Brain pericyte (primary cell): ENCODE measurements at regions not wholly inside any gene's neighbourhood (a gene's known extent, or its start where the extent isn't known, plus 50 kb on each side); places are given as distances from the start of the nearest gene placed in this dataset.
"Not testable (repeated sequence)": the region's sequence is repeated elsewhere in the genome, so short reads cannot be mapped to it uniquely, and the experiment has no call there.

Experiments
- DNase-seq: peaks from one replicate; pipeline ENCODE4 v3.0.0-alpha.2; 2012; ENCODE audit warnings: low read depth, low spot score

DNA sequence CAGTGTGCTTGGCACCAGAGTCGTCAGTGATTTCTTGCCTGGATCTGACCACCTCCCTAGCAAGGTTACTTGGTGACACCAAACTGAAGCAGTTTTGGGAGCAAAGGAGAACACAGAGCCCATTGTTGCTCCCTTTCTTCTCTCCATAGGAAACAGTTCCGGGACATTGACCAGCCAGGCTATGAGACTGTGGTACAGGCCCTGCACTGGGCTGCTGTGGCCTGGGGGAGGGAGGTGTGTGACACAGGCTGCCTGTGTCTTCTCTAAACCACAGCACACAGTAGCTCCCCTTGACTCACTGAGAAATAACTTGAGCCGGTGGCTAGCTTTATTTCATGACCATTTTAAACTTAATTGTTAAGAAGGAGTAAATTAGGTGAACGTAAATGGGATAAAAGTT is 214.8 kb upstream of the UBL3 start:
- DNase-seq = no peak

DNA sequence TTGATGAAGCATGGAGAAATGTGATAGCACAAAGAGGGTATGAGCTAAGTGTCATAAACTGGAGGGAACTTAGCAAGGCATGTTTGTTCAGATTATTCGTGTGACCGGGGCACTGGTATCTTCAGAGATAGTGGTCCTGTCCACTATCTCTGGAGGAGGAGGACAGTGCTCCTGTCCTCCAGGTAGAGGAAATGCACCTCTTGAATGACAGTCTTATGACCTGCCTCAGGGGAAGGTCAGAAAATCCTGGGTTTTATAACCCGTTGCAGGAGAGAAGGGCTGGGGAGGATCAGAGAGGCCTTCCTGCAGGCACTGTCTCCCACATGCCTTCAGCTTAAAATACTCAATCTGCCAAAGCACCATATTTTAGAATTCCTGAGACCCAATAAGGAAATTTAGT is 213.5 kb upstream of the UBL3 start:
- no peak for DNase-seq

DNA sequence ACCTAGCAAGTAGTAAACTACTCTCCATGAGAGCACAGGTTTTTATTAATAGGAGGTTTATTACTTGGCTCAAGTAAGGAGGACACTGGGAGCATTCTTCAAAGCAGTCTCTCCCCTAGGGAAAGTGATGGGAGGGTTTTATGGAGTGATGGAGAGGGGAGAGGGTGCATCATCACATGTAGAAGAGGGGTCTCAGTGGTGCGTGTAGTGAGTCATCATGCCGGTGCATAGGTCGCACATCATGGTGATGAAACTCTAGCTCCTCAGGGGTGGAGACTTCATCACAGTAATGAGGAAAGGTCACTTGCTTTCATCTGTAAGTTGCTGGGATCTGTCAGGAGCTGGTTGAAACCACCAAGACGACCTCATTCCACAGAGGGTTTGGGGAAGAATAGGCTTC is 210.8 kb upstream of the UBL3 start:
- no peak for DNase-seq

DNA sequence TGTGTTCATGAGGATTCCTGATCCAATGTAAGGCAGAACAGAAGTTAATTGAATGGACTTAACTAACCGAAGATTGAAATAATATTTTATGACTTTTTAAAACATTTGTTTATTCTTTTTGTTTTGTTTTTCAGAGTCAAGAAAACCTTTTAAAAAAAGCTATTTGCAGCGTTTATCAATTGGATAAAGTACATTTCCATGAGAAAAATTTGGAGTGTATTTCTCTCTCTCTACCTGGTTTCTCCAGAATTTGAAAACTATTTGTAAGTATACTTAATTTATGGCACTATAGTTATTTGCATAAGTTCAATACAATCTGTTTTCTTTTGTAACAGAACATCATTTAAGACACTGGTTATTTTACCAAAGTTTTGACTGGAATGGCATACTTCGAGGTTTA is 208.0 kb upstream of the UBL3 start:
- DNase-seq = no peak

DNA sequence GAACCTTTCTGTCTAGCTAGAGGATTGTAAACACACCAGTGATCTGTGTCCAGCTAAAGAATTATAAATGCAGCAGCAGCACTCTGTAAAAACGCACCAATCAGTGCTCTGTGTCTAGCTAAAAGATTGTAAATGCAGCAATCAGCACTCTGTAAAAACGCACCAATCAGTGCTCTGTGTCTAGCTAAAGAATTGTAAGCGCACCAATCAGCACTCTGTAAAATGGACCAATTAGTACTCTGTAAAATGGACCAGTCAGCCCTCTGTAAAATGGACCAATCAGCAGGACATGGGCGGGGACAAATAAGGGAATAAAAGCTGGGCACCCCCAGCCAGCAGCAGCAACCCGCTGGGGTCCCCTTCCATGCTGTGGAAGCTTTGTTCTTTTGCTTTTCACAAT is 204.1 kb upstream of the UBL3 start:
- DNase-seq = not testable (repeated sequence)

DNA sequence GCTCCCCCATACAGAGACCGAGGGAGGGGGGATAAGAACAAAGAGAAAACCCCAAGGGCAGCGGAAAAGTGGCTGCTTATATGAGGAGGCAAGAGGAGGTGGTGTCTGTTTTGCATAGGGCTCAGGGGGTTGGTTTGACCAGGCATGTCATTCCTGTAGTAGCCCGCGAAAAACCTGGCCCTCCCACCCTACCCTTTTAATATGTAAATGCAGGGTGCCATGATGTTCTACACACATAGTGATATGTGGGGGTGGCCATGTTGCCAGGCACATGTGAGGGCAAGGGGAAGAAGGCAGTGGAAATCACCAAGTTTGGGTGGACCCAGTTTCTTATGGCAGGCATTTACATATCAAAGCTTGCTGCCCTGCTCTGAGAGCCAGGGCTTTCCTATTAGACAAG is 203.5 kb upstream of the UBL3 start:
- DNase-seq = no peak

DNA sequence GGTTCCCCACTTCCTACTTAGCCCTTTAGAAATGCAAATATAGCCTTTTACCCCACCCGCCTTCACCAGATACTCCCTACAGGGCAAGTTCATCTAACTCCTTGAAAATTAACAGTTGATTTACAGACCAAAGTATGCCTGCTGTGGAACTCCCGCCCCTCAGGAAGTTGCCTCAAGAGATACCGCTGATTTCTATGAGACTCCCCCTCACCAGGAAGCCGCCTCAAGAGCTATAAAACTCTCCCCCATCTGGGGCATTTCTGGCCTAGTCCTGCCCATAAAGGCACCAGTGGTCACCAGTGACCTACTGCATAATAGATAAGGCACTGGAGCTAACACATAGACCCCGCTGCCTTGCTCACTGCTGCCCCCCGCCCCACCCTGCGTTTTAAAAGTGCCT is 201.7 kb upstream of the UBL3 start:
- no peak for DNase-seq

DNA sequence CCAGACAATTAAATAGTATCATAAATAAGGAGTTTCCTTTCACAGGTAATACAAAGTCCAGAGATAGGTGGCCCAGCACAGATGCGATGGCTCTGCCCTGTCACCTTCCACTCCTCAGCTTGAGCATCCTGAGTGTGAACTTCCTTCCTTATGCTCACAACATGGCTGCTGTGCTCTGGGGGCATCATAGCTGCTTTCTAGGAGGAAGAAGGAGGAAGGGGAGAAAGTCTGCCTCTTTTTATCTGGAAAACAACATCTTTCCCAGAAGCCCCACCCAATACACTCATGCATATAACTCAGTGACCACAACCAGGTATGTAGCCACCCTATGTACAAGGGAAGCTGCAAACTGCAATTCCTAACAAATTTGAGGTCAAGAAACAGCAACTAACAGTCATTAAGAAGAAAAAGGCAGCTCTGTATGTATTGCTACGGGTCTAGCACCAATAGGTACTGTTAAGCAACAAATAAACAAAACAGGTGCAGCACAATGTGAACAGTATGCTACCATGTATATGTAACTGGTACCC is 201.2 kb upstream of the UBL3 start:
- DNase-seq = no peak

DNA sequence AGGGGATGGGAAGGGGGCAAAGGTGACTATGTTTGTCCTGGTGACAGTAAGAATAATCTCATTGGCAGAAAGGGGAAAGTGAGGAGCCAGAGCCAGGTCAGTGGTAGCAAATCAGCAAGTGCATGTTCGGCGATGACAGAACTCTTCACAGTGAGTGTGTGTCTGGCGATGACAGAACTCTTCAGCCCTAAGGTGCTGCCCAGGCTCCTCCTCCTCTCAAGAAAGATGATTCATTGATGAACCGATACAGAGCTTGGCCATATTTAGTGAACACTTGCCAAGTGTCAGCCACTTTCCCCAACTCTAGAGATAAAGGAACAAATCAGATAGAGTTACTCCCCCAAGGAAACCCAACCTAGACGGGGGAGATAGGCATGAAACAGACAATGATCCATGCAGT is 199.3 kb upstream of the UBL3 start:
- no peak for DNase-seq

DNA sequence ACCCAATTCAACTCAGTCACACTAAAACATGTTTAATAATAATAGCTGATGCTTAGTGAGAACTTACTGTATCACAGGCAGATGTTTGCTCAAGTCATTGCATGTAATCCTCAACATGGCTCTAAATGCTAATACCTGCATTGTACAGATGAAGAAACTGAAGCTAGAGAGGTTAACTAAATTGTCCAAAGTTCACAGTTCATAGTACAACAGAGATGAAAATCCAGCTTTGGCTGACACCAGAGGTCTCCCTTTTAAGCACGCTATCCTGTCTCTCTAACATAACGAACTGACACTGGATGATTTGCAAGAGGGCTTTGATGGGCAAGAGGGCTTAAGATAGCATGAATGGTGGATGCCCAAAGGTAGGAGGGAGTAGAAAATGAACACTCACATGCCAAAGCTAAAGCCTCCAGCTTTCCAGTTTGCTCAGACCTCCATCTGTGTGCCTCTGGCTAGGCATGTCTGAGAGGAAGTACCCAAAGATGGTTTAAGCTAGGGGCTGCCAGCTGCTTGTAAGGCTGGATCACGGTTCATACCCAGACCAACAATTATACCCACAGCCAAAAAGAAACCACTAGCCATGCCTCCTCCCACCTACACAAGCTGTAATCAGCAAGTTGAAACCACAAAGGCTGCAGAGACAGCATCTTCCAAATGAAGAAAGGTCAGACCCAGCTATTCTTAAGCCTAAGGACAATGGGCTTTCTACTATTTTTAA is 196.9 kb upstream of the UBL3 start:
- DNase-seq = no peak

DNA sequence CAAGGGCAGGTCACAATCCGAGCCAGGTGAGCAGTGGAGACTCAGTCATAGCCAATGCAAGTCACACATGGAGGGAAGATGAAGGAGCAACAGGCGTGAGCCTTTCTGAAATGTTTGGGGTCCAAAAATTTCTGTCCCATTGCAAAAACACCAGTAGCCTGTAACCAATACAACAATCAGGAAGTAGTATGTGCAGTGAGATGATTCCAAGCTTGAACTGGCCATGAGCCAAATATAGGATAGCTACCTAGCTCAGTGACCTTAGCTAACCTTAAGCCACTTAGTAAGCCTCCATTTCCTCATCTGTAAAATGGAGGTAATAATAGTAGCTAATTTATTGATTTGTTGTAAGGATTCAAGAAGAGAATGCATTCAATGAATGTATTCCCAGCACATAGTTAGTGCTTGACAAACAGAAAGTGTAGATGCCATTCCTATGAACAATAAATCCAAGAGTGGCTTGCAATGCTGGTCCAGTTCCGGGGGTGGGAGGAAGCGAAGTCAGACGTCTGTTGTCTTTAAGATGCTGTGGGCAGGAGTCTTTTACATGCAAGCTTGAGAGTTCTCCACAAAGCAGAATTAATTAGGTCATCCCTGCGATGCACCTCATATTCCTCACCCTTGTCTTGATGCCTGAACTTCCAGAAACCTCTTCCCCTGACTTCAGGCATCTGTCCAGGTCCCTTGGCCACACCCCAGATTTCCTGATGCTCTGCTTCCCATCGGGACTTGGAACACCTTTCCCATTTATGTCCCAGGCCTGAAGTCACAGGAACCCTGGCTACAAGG is 195.7 kb upstream of the UBL3 start:
- DNase-seq = no peak

DNA sequence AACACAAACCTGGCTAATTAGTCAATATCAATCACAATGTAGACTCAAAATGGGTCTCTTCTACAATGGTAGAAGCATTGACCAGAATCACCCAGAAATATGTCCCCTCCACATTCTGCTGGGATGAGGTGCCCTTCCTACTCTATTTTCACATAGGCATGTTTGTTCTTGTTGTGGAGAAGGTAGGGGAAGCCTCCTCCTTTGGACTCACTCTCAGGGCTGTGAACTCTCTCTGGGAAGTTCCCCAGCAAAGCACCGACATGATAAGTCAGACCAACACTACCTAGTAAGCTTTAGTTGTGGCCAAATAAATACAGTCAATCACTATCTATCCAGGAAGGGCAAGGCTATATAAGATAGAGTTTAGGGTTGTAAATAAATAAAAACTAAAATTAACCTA is 194.5 kb upstream of the UBL3 start:
- no peak for DNase-seq

DNA sequence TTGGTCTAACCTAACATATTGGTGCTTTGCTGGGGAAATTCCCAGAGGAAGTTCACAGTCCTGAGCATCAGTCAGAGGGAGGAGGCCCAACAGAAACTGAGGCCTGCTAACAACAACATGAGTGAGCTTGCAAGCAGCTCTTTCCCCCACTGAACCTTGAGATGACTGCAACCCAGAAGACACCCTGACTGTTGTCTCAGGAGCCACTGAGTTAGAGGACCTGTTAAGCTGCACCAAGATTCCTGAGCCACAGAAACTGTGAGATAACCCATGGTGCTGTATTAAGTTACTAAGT is 193.2 kb upstream of the UBL3 start:
- no peak for DNase-seq

DNA sequence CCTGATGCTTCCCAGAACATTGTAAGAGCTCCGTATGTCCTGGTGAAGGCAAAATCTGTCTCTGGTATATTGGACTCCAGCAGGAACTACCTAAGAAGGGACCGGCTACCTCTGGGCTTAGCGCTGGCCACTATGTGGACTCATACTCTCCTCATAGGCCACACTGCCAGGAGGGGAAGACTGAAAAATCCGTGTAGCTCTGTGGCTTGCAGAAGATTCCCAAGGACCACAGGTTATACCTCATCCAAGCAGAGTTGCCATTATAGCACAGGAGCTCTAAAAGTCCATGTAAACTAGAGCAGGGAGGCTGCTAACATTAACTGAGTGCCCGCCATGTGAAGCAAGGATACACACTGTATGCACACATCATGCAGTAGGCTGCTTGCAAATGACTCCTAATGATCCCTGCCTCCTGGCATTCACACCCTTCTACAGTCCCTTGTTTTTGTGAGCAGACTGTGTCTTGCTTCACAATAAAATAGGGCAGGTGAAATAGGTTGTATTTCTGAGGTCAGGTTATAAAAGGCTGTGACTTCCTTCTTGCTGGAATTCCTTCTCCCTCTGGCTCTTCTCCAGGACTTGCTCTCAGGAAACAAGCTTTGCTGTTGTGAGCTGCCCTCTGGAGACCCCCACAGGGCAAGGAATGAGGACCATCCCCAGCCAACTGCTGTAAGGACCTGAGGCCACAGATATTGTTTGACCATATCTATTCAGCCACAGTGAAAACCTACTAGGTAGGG is 192.6 kb upstream of the UBL3 start:
- no peak for DNase-seq

DNA sequence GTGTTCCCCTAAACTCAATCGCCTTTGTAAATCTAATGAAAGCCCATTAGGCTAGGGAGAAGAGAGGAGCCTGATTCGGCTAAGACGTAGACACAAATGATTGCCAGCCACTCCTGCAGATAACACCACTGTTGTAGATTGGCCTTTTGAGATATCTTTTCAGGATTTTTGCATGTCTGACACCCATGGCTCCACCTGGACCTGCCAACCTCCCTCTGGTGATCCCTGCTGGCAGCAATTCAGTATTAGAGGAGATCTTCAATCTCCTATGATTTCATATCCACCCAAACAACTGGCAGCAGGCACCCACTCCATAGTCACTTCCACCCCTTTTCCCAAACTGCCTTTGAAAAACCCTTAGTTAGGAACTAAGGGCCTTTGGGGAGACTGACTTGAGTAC is 191.9 kb upstream of the UBL3 start:
- DNase-seq = no peak

DNA sequence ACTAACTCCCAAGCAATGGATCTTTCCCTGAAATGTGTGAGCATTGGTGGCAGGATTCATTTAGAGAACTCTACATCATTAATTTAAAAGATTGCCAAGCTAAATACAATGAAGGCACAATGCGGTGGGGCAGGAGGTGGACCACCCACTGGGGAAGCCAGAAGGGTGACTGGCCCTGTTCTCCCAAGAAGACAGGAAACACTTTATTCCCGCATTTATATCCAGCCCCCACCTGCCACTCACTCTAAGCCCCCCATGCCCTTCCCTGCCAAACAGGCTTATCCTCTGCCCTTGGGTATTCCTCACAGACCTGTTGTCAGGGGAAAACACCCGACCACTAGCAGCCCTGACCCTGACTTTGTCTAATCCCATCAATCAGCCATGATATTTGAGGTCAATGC is 189.1 kb upstream of the UBL3 start:
- no peak for DNase-seq

DNA sequence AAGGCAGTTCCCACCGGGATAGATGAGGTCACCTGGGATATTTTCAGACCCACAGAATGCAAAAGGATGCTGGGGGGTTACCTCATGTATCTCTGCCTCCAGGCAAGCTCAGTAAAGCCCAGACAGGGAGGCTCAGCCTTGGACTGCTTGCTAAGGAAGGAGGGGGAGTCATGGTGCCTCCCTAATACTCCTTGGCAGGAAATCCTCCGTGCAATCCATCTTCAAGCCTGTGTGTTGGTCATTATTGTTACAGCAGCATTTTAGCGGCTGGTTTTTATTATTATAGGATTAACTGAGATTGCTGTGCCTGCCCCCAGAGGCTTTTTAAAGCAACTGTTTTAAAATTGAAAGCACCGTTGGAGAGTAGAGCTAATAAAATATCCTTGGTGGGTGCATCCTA is 188.5 kb upstream of the UBL3 start:
- no peak for DNase-seq

DNA sequence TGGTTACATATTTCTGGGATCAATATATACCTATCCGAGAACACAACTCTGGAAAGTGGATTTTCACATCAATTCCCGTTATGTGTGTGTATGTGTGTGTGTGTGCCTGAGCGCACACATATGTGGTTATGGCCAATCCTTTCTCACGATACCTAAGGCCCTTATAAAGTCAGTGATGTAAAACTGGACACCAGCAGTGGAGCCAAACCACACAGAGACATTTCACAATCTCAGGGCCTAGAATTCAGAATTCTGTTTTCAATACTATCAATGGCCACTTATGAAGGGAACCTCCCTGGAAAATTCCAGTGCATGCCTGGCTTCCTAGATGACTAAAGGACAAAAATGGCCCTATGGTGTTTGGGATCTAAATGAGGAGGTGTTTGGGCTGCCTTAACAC is 187.3 kb upstream of the UBL3 start:
- DNase-seq = no peak

DNA sequence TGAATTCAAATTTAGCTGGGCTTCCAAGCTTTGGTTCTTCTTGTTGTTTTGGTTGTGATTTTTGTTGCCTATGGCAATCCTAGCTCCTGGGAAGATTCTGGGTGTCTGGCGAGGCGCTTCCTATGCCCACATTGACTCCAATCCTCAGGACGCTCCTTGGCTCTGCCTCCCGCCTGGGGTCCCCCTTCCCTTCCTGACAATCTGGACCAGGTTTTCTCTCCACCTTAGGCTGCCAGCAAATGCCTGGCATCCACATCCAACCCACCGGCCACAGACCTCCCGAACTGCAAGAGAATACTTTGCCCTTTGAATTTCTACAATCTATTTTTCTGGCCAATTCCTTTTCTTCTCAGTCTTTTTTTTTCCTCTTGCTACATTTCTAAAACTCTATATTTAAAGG is 186.9 kb upstream of the UBL3 start:
- no peak for DNase-seq

DNA sequence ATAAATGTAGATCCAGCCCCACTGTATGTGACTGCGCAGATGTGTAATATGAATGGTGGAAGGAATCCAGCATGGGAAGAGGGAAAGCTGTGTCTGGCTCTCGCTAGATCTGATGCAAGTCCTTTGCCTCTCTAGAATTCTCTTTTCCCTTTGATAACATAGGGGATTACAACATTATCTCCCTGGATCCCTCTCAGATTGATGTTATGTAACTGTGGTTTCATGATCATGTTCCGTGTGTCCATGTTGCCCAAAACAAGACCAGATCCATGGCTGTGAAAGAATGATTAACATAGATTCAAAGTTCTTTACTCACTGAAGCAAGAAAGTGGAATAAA is 184.0 kb upstream of the UBL3 start:
- DNase-seq = no peak

DNA sequence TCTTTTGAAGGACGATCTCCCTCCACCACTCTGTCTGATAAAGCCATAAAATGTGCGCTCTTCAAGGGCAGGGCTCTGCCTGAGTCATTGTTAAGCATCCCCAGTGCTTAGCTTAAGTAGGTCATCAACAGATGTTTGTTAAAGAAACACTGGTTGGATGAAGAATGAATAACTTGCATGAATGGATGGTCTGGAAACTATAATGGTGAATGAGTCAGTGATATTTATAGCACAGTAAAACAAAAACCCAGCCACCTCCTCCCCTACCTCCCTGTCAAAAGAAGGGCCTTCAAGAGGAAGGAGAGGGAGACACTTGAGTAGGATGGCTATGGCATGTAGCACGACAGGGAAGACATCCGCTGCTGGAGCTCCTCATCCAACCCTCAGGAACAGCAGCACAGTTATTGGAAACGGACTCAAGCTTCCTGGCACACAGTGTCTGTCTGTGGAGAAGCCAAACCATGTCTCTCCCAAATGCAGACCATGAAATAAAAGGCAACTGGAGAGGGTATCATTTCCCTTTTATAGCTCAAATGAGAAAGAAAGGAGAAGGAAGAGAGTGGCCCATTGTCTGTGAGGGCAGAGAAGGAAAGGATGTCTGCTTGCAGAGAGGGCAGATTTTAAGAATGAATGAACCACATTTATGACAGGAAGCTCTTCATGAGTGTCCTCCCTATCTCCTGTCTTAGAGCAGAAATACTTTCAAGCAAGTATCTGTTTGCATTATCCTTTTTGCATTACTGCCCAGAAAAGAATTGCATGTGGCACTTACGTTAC is 183.5 kb upstream of the UBL3 start:
- DNase-seq = peak; percentile 46

DNA sequence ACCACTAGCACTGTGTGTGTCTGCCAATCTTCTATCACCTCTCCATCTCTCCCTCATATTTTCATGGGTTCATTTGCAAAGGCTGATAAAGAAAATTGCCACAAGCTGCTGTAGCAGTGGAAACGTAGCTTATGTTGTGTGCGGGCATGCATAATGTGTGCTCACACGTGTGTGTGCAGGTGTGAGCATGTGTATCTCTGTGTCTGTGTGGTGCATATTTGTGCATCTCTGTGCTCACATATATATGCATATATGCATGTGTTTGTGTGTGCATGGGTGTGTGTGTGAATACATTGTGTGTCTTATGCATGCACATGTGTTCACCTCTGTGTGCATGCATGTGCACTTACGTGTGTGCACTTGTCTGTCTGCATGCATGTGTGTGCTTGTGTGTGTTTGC is 181.8 kb upstream of the UBL3 start:
- DNase-seq = no peak
